PFSK-1 (cell line): ENCODE measurements at regions not wholly inside any gene's neighbourhood (a gene's known extent, or its start where the extent isn't known, plus 50 kb on each side); places are given as distances from the start of the nearest gene placed in this dataset.

Source experiments
- FOXP2 ChIP-seq: optimal IDR thresholded peaks from 2 replicates; pipeline ENCODE3; 2011; ENCODE audit warnings: borderline replicate concordance, control low read depth, inconsistent platforms; ENCODE audit not compliant: insufficient read depth; ENCODE audit errors: extremely low read length, extremely low read depth
- POLR2AphosphoS5 ChIP-seq: IDR thresholded peaks from 2 replicates; pipeline ENCODE4 v1.6.1; 2012; ENCODE audit warnings: low read depth, mild to moderate bottlenecking, control low read depth, low read length, moderate library complexity
- REST ChIP-seq, 2 experiments: IDR thresholded peaks; 2 replicates each; pipeline versions ENCODE4 v1.6.1 to v1.8.0; 2011 to 2012; ENCODE audit warnings: low read depth in 2 of 2, low read length in 2 of 2, control low read depth in 1 of 2, inconsistent platforms in 1 of 2, mild to moderate bottlenecking in 1 of 2, moderate library complexity in 1 of 2; ENCODE audit not compliant: insufficient read depth in 1 of 2
- SIN3A ChIP-seq: IDR thresholded peaks from 2 replicates; pipeline ENCODE4 v1.6.1; 2012; ENCODE audit warnings: mild to moderate bottlenecking, low read length, moderate library complexity, borderline replicate concordance; ENCODE audit not compliant: insufficient read depth
- TAF1 ChIP-seq: IDR thresholded peaks from 2 replicates; pipeline ENCODE4 v1.6.1; 2012; ENCODE audit warnings: low read length, control low read depth, borderline replicate concordance; ENCODE audit not compliant: insufficient read depth

- TF ChIP-seq POLR2AphosphoS5 (no peak), FOXP2 (no peak), SIN3A (no peak), REST (IDR thresholded peaks at IDR 0.05; ENCODE audit: insufficient read depth in 1 of 2, low read depth in 2 of 2, low read length in 2 of 2) (no peak), TAF1 (no peak)
Measured at GRCh38 chr16:48963306-48963705, 318.3 kb downstream of the CBLN1 start.

GRCh38 chr16:48961546-48961945, 320.1 kb downstream of the CBLN1 start:
- TF ChIP-seq TAF1 (no peak), POLR2AphosphoS5 (no peak), SIN3A (no peak), FOXP2 (no peak), REST (IDR thresholded peaks at IDR 0.05; ENCODE audit: insufficient read depth in 1 of 2, low read depth in 2 of 2, low read length in 2 of 2) (no peak)

- TF ChIP-seq SIN3A (no peak), TAF1 (no peak), REST (IDR thresholded peaks at IDR 0.05; ENCODE audit: insufficient read depth in 1 of 2, low read depth in 2 of 2, low read length in 2 of 2) (no peak), FOXP2 (no peak), POLR2AphosphoS5 (no peak)
Measured at GRCh38 chr16:48960830-48961229, 320.8 kb downstream of the CBLN1 start.

- TF ChIP-seq POLR2AphosphoS5 (no peak), SIN3A (no peak), TAF1 (no peak), FOXP2 (no peak)
Measured at GRCh38 chr16:48959747-48960146, 321.9 kb downstream of the CBLN1 start.

- no peak for TF ChIP-seq FOXP2
- no peak for TF ChIP-seq REST (IDR thresholded peaks at IDR 0.05; ENCODE audit: insufficient read depth in 1 of 2, low read depth in 2 of 2, low read length in 2 of 2)
- TF ChIP-seq POLR2AphosphoS5 = no peak
- TF ChIP-seq SIN3A = no peak
- TF ChIP-seq TAF1 = no peak
Measured at GRCh38 chr16:48959204-48959603, 322.4 kb downstream of the CBLN1 start.
